Central memory CD8-positive, alpha-beta T cell (primary cell): ENCODE measurements at regions not wholly inside any gene's neighbourhood (a gene's known extent, or its start where the extent isn't known, plus 50 kb on each side); places are given as distances from the start of the nearest gene placed in this dataset.
"Not testable (repeated sequence)": the region's sequence is repeated elsewhere in the genome, so short reads cannot be mapped to it uniquely, and the experiment has no call there.

ENCODE experiments used
- ATAC-seq: fragments of 150-1000 bp; cut with Tn5 transposase; replicated peaks from 2 replicates; pipeline ENCODE4 v1.10.0; 2022; ENCODE audit warnings: mild to moderate bottlenecking, moderate FRiP score, moderate number of reproducible peaks; ENCODE audit not compliant: poor library complexity, severe bottlenecking; ENCODE audit errors: extremely low read depth
- DNase-seq, 2 donors: peaks; one replicate each; pipeline ENCODE4 v3.0.0; 2021; ENCODE audit warnings: low spot score in 2 of 2
- H3K27ac Mint-ChIP-seq: one replicate; pipeline ENCODE4 v1.8.0; 2022; ENCODE audit warnings: low read depth, mild to moderate bottlenecking, moderate library complexity, mixed read lengths
- H3K27me3 Mint-ChIP-seq: one replicate; pipeline ENCODE4 v1.8.0; 2022; ENCODE audit warnings: mixed read lengths
- H3K36me3 Mint-ChIP-seq: one replicate; pipeline ENCODE4 v1.8.0; 2022; ENCODE audit warnings: mild to moderate bottlenecking, moderate library complexity, mixed read lengths; ENCODE audit not compliant: insufficient read depth
- H3K4me1 Mint-ChIP-seq: one replicate; pipeline ENCODE4 v1.8.0; 2022; ENCODE audit warnings: mixed read lengths
- H3K4me3 Mint-ChIP-seq: one replicate; pipeline ENCODE4 v1.8.0; 2022; ENCODE audit warnings: mild to moderate bottlenecking, moderate library complexity, mixed read lengths
- H3K9me3 Mint-ChIP-seq: one replicate; pipeline ENCODE4 v1.8.0; 2022; ENCODE audit warnings: mixed read lengths

DNA sequence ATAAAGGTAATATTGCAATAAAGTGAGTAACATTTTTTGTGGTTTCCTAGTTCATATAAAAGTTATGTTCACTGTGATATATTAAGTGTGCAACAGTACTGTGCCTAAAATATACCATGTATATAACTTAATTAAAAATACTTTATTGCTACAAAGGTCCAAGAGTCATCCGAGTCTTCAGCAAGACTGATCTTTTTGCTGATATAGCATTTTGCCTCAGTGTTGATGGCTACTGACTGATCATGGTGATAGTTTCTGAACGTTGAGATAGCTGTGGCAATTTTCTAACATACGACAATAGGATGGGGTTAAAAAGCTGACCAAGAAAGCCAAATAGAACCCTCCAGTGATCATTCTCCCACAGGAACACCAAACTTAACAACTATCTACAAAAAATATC is 1302.7 kb downstream of the TECRL start:
- peaks cover 11% of the 10 kb centered on the region for H3K9me3 Mint-ChIP-seq
- H3K36me3 Mint-ChIP-seq = no peaks in the 10 kb centered on the region
- H3K4me3 Mint-ChIP-seq = no peak overlapping the region
- H3K4me1 Mint-ChIP-seq = no peaks in the 10 kb centered on the region
- no peak for DNase-seq
- no peaks in the 10 kb centered on the region for H3K27me3 Mint-ChIP-seq
- no peak overlapping the region for H3K27ac Mint-ChIP-seq
- no peak for ATAC-seq

DNA sequence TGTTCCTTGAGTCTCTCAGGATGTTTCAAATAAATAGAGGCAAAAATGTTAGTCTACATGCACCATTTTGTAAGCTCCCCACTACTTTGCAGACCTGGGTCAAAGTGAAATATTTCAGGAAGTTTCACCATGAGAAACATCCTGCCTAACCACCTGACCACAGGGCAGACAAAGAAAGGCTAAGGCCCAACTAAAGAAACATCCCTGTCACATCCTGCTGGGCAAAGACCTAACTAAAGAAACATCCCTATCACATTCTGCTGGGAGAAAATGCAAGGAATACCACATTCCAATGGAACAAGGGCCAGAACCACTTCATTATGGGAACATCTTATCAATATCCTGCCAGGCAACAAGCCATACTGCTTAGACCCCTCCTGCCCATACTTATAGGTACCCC is 1303.4 kb downstream of the TECRL start:
- H3K27me3 Mint-ChIP-seq = no peaks in the 10 kb centered on the region
- no peak overlapping the region for H3K4me3 Mint-ChIP-seq
- peaks cover 12% of the 10 kb centered on the region for H3K9me3 Mint-ChIP-seq
- ATAC-seq (no peak), DNase-seq (no peak)
- H3K4me1 Mint-ChIP-seq = no peaks in the 10 kb centered on the region
- H3K27ac Mint-ChIP-seq = no peak overlapping the region
- H3K36me3 Mint-ChIP-seq = no peaks in the 10 kb centered on the region

DNA sequence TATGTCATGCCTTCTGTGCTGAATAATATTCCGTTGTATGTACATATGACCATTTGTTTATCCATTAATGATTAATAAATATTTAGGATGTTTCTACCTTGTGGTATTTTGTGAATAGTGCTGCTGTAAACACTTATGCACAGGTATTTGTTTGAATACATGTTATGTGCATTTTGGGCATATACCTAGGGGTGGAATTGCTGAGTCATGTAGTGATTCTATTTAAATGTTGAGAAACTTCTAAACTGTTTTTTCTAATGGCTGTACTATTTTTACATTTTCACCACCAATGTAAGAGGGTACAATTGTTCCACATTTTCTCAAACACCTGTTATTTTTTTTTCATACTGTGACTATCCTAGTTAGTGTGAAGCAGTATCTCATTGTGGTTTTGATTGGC is 1318.6 kb downstream of the TECRL start:
- H3K27me3 Mint-ChIP-seq = no peaks in the 10 kb centered on the region
- H3K4me1 Mint-ChIP-seq = no peaks in the 10 kb centered on the region
- no peak overlapping the region for H3K4me3 Mint-ChIP-seq
- ATAC-seq = no peak
- no peak for DNase-seq
- no peaks in the 10 kb centered on the region for H3K36me3 Mint-ChIP-seq
- H3K9me3 Mint-ChIP-seq = peaks cover 4% of the 10 kb centered on the region
- H3K27ac Mint-ChIP-seq = no peak overlapping the region

DNA sequence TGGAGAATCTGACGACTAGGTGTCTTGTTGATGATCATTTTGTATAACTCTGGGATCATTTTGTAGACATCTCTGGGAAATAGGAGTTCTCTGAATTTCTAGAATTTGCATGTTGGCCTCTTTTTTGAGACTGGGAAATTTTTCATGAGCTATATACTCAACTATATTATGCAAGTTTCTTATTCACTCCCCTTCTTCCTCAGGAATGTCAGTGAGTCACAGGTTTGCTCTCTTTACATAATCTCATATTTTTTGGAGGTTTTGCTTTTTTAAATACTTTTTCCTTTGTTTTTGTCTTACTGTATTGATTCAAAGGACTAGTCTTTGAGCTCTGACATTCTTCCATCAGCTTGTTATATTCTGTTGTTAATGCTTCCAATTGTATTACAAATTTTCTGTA is 1324.2 kb downstream of the TECRL start:
- H3K27me3 Mint-ChIP-seq = no peaks in the 10 kb centered on the region
- ATAC-seq (no peak), DNase-seq (no peak)
- H3K36me3 Mint-ChIP-seq = peaks cover 3% of the 10 kb centered on the region
- no peak overlapping the region for H3K4me3 Mint-ChIP-seq
- H3K4me1 Mint-ChIP-seq = no peaks in the 10 kb centered on the region
- H3K27ac Mint-ChIP-seq = no peak overlapping the region
- H3K9me3 Mint-ChIP-seq = peaks cover 23% of the 10 kb centered on the region

DNA sequence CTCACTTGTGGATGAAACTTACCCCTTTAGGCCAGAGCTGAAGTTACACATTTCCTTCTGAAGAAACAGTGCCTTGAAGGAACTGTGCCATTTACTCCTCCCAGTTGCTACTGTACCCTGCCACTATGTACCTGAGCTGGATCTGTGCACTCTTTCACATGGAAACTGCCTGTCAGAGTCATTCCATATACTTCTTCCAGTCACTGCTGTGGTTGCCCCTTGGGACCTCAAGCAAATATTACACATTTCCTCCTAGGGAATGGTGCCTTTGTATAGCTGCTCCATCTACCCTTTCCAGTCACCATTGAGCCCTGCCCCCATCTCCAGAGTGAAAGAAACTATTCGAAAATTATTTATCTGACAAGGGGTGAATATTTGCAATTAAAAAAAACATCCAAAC is 1328.3 kb downstream of the TECRL start:
- Mint-ChIP-seq H3K4me1 (no peaks in the 10 kb centered on the region), H3K9me3 (peaks cover 27% of the 10 kb centered on the region), H3K36me3 (peaks cover 3% of the 10 kb centered on the region), H3K27me3 (no peaks in the 10 kb centered on the region), H3K27ac (no peak overlapping the region), H3K4me3 (no peak overlapping the region)
- ATAC-seq = no peak
- DNase-seq = no peak

DNA sequence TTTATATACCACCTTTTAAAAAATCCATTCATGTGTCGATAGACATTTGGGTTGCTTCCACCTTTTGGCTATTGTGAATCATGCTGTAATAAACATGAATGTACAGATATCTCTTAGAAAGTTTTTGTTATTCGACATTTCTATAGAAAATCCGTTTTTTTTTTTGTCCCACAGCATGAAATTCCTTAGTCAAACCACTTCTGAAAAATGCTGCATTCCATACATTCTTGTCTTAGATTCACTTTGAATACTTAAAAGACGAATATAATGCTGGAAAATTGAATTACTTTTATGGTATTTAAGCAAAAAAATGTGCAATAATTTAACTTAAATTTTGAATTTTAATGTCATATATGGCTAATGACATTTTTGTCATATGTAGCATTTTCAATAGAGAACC is 1345.5 kb downstream of the TECRL start:
- H3K4me1 Mint-ChIP-seq = no peaks in the 10 kb centered on the region
- DNase-seq (no peak), ATAC-seq (no peak)
- no peak overlapping the region for H3K4me3 Mint-ChIP-seq
- no peak overlapping the region for H3K27ac Mint-ChIP-seq
- no peaks in the 10 kb centered on the region for H3K36me3 Mint-ChIP-seq
- peaks cover 24% of the 10 kb centered on the region for H3K9me3 Mint-ChIP-seq
- H3K27me3 Mint-ChIP-seq = no peaks in the 10 kb centered on the region

DNA sequence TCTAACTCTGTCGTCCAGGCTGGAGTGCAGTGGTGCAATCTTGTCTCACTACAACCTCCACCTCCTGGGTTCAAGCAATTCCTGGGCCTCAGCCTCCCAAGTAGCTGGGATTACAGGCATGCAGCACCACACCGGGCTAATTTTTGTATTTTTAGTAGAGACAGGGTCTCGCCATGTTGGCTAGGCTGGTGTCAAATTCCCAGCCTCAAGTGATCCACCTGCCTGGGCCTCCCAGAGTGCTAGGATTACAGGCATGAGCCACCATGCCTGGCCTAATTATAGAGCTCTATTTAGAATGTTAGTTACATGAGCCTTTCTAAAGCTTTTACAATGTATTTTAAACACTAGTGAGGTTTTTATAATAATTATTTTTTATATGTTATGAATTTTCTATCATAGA is 1346.4 kb downstream of the TECRL start:
- H3K27ac Mint-ChIP-seq, H3K27me3 Mint-ChIP-seq, H3K4me1 Mint-ChIP-seq, ATAC-seq, H3K4me3 Mint-ChIP-seq, DNase-seq, H3K36me3 Mint-ChIP-seq: not testable (repeated sequence)
- H3K9me3 Mint-ChIP-seq = peaks cover 20% of the 10 kb centered on the region

DNA sequence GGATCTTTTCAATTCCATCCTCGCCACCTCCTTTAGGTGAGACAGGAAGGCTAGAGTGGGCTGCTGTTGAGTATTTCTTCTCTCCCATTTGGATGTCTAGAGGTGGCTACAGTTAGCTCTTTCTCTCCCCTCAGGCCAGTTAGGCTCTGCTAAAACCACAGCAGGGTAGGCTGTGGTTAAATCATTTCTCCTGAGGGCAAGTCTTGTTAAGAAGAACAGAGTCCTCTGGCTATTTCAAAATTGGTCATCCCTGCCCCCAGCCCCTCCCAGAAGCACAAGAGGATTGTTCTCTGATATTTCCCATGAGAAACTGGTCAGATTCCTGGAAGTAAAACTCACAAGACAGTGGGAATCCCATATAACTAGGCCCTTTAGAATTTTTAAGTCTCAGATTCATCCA is 1359.5 kb downstream of the TECRL start:
- H3K4me1 Mint-ChIP-seq = no peaks in the 10 kb centered on the region
- H3K36me3 Mint-ChIP-seq = no peaks in the 10 kb centered on the region
- no peaks in the 10 kb centered on the region for H3K27me3 Mint-ChIP-seq
- ATAC-seq (no peak), DNase-seq (no peak)
- no peak overlapping the region for H3K4me3 Mint-ChIP-seq
- no peak overlapping the region for H3K27ac Mint-ChIP-seq
- H3K9me3 Mint-ChIP-seq = peaks cover 38% of the 10 kb centered on the region

DNA sequence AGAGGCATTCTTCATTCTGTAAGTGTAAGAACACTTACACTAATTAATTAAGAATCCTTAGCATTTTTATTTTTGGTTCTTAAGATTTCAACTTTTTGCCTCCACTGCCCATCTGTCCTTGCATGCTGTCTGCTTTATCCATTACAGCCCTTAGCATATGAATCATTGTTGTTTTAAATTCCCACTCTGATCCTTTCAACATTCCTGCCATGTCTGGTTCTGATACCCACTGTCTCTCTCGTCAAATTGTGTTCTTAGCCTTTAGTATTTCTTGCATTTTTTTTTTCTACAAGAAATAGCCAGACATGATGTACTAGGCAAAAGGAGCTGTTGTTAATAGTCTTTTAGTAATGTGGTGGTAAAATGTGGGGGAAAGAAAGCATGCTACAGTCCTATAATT is 1360.0 kb downstream of the TECRL start:
- no peak for ATAC-seq

DNA sequence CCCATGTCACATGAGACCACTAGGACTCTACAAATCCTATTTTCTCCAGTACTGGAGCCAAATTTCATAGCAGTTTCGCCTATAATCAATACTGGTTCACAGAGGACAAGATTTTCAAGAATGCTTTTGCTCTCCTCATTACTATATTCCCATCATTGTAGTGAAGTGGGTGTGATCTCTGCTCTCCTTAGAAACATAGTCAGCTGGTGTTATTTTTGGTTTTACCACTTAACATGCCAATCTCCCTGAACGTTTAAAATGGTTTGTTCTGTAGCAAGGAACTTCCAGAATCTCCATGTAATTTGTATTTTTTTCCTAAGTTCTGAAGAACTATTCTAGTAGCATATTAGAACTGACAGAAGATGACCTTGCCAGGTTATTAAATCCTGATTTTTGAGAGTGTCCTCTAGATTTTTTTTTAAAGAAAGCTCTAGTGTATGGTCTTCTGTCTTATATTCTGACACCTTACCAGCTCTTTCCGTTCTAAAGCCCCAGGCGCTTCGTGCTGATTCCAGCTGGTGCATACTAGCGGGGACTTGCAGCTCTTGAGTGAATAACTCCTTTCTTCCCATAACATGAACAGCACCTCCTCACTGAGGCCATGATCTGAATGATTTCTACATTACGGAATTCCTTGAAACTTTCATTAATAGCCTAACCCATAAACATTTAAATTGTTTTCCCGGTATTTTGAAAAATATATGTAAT is 1372.9 kb downstream of the TECRL start:
- Mint-ChIP-seq H3K36me3 (no peaks in the 10 kb centered on the region), H3K27ac (no peak overlapping the region), H3K4me3 (no peak overlapping the region), H3K27me3 (no peaks in the 10 kb centered on the region), H3K9me3 (peaks cover 23% of the 10 kb centered on the region), H3K4me1 (no peaks in the 10 kb centered on the region)
- DNase-seq (no peak), ATAC-seq (no peak)

More for the DNA sequence above, 1360.0 kb downstream of the TECRL start:
- Mint-ChIP-seq H3K4me3 (no peak overlapping the region), H3K36me3 (no peaks in the 10 kb centered on the region), H3K27ac (no peak overlapping the region), H3K27me3 (no peaks in the 10 kb centered on the region), H3K9me3 (peaks cover 38% of the 10 kb centered on the region), H3K4me1 (no peaks in the 10 kb centered on the region)
- DNase-seq = no peak

DNA sequence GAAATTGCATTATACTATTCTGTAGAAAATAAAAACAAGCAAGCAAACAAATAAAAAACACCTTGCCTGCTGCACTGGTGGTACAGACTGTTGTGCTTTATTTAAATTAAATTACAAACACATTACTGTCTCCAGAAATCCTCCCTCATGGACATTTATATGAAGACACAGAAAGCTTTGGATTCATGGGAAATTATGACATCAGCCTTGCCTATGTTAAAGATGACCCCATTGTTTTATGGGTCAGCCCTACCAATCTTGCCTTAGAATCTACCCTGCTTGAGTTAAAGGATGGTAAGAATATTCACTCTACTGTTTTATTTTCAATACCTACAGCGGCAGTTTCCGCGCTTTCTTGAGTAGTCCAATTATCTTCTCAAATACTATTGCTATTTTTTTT is 1379.9 kb downstream of the TECRL start:
- H3K4me3 Mint-ChIP-seq = no peak overlapping the region
- H3K4me1 Mint-ChIP-seq = no peaks in the 10 kb centered on the region
- no peak overlapping the region for H3K27ac Mint-ChIP-seq
- H3K27me3 Mint-ChIP-seq = no peaks in the 10 kb centered on the region
- ATAC-seq (no peak), DNase-seq (no peak)
- H3K9me3 Mint-ChIP-seq = peaks cover 6% of the 10 kb centered on the region
- H3K36me3 Mint-ChIP-seq = no peaks in the 10 kb centered on the region

DNA sequence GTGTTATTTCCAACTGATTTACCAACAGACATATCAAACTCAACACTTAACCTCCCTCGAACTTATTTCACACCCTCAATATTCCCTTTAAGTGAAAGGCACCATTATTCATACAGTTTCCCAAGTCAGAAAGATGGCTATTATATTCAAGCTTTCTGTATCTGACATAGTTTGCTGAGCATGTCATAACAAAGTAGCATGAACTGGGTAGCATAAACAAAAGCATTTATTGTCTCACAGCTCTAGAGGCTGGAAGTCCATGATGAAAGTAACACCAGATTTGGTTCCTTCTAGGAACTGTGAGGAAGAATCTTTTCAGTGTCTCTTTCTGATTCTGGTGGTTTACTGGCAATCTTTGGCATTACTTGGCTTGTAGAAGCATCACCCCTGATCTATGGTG is 1388.6 kb downstream of the TECRL start:
- DNase-seq (no peak), ATAC-seq (no peak)
- Mint-ChIP-seq H3K4me1 (no peaks in the 10 kb centered on the region), H3K9me3 (peaks cover 32% of the 10 kb centered on the region), H3K27me3 (no peaks in the 10 kb centered on the region), H3K27ac (no peak overlapping the region), H3K4me3 (no peak overlapping the region), H3K36me3 (no peaks in the 10 kb centered on the region)

DNA sequence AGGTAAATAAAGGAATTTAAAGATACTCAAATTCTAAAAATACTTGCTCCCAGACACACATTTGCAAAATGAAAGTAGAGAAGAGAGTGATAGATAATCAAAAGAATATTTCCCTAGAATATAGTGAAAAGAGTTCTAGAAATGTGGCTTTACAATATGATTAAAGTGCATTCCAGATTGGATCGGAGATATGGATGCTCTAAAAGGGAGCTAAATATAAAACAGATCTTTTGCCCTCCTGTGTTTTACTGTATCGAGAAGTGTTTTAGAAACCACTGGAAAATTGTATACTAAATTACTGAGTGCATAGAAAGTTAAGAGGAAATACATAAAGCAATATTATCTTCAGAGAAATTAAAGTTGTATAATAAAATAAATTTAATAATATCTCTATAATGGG is 1392.0 kb downstream of the TECRL start:
- no peaks in the 10 kb centered on the region for H3K36me3 Mint-ChIP-seq
- ATAC-seq (no peak), DNase-seq (no peak)
- H3K9me3 Mint-ChIP-seq = peaks cover 32% of the 10 kb centered on the region
- H3K27me3 Mint-ChIP-seq = no peaks in the 10 kb centered on the region
- no peaks in the 10 kb centered on the region for H3K4me1 Mint-ChIP-seq
- H3K4me3 Mint-ChIP-seq = no peak overlapping the region
- no peak overlapping the region for H3K27ac Mint-ChIP-seq

DNA sequence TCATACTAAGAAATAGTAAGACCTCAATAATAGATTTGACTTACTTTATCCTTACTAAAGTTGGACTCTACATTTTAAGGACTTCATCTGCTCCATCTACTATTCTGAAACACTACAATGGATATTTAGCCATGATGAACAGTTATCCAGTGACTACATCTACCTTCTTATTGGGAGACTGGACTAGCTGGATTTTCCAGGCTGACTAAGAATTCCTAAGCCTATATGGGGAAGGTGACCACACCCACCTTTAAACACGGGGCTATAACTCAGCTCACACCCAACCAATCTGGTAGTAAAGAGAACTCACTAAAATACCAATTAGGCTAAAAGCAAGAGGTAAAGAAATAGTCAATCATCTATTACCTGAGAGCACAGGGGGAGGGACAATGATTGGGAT is 1438.4 kb downstream of the TECRL start:
- Mint-ChIP-seq H3K27me3 (no peaks in the 10 kb centered on the region), H3K36me3 (no peaks in the 10 kb centered on the region), H3K4me3 (no peak overlapping the region), H3K9me3 (peaks cover 36% of the 10 kb centered on the region), H3K27ac (no peak overlapping the region), H3K4me1 (no peaks in the 10 kb centered on the region)
- DNase-seq (no peak), ATAC-seq (no peak)
